ENCODE measurements at regions not wholly inside any gene's neighbourhood (a gene's known extent, or its start where the extent isn't known, plus 50 kb on each side); places are given as distances from the start of the nearest gene placed in this dataset.

GRCh38 chr11:97856666-97857065 is 1164.1 kb upstream of the CNTN5 start:
- no peak for TF ChIP-seq CTCF (IDR thresholded peaks at IDR 0.05; ENCODE audit: low read depth, low read length, poor library complexity, severe bottlenecking)
- TF ChIP-seq EZH2phosphoT487 (IDR thresholded peaks at IDR 0.05; ENCODE audit: borderline replicate concordance, low read length) = no peak
